Left lung (tissue), 4 donors: ENCODE measurements at regions not wholly inside any gene's neighbourhood (a gene's known extent, or its start where the extent isn't known, plus 50 kb on each side); places are given as distances from the start of the nearest gene placed in this dataset.
"Not testable (repeated sequence)": the region's sequence is repeated elsewhere in the genome, so short reads cannot be mapped to it uniquely, and the experiment has no call there.

Source experiments
- ATAC-seq: fragments of 200-7000 bp; cut with Tn5 transposase; one replicate; pipeline ENCODE4 v1.9.1; 2020; ENCODE audit warnings: moderate library complexity
- DNase-seq, 4 donors: peaks; one replicate each; pipeline ENCODE4 v3.0.0-alpha.2; 2013 to 2020
- H3K27ac ChIP-seq, 2 donors: fragments of 200-600 bp; sonication (generic) in 1 of 2; one replicate each; pipeline versions ENCODE4 v1.5.0 to v1.8.0; 2020 to 2021
- H3K27me3 ChIP-seq, 2 donors: fragments of 200-600 bp; sonication (generic) in 1 of 2; one replicate each; pipeline versions ENCODE4 v1.5.0 to v1.8.0; 2020 to 2021
- H3K36me3 ChIP-seq, 2 donors: fragments of 200-600 bp; sonication (generic) in 1 of 2; one replicate each; pipeline versions ENCODE4 v1.5.0 to v1.8.0; 2020 to 2021
- H3K4me1 ChIP-seq, 2 donors: fragments of 200-600 bp; one replicate each; pipeline ENCODE4 v1.8.0; 2021
- H3K4me3 ChIP-seq, 2 donors: fragments of 200-600 bp; sonication (generic) in 1 of 2; one replicate each; pipeline versions ENCODE4 v1.5.0 to v1.8.0; 2020 to 2021; ENCODE audit warnings: mild to moderate bottlenecking in 1 of 2
- H3K9me3 ChIP-seq, 2 donors: fragments of 200-600 bp; sonication (generic) in 1 of 2; one replicate each; pipeline versions ENCODE4 v1.5.0 to v1.8.0; 2020 to 2021
- intact Hi-C, 2 donors: fragments of 100-400 bp; cut with DNase I; formaldehyde crosslinking; loops; one replicate each; pipeline versions ENCODE4 v1.11.2 to v1.14.2; 2022
- TF ChIP-seq, protein P1 (sequence below), 2 donors: fragments of 200-600 bp; sonication (generic) in 1 of 2; IDR thresholded peaks; one replicate each; pipeline versions ENCODE4 v1.5.0 to v1.8.0; 2021; ENCODE audit warnings: antibody characterized with exemption in 2 of 2
- donor health status: DM: no; HTN: yes; CAD: no.
- donor health status: DM: no; HTN: no; CAD: no.

DNA sequence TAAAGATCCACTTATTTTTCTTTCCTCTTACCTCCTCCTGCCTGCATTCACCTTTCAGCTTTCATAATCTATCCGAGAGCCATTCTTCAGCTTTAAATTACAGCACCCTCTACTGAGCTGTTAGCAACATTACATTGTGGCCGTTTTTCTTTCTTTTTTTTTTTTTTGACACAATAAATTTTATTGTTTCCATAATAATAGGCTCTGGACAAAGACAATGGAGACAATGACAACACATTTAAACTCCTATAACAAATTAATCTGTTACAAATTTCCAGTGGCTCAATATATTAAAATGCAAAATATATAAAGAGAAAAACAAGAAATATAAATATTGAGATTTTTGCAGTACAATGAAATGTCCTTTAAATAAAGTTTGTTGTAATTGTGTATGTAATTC is 312.7 kb upstream of the COX7C start:
- TF ChIP-seq, protein P1, sequence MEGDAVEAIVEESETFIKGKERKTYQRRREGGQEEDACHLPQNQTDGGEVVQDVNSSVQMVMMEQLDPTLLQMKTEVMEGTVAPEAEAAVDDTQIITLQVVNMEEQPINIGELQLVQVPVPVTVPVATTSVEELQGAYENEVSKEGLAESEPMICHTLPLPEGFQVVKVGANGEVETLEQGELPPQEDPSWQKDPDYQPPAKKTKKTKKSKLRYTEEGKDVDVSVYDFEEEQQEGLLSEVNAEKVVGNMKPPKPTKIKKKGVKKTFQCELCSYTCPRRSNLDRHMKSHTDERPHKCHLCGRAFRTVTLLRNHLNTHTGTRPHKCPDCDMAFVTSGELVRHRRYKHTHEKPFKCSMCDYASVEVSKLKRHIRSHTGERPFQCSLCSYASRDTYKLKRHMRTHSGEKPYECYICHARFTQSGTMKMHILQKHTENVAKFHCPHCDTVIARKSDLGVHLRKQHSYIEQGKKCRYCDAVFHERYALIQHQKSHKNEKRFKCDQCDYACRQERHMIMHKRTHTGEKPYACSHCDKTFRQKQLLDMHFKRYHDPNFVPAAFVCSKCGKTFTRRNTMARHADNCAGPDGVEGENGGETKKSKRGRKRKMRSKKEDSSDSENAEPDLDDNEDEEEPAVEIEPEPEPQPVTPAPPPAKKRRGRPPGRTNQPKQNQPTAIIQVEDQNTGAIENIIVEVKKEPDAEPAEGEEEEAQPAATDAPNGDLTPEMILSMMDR (IDR thresholded peaks at IDR 0.05), result peak in 1 of 2 donors; percentile 18
- ATAC-seq, result peak; percentile 70
- H3K36me3 ChIP-seq, intact Hi-C loops, H3K4me1 ChIP-seq, H3K27ac ChIP-seq, H3K27me3 ChIP-seq, H3K4me3 ChIP-seq, H3K9me3 ChIP-seq, DNase-seq: not testable (repeated sequence)

DNA sequence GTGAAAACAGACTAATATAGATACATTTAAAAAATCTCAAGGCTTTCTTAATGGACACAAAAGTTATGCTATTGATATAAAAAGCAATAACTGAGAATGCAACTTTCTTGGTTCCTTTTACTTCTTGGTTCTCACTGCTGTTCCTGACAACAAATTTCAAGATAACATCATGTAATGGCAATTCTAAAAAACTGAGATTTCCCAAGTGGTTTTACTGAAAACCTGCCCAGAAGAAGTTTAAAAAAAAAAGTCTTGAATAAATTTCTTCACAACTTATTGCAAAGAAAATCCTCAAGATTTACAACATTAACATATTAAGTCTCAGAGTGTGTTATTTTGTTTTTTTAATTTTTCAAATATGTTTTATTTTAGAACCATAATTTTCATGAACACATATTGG is 302.8 kb upstream of the COX7C start:
- Histone ChIP-seq H3K9me3 (no peaks in the 10 kb centered on the region), H3K27me3 (no peaks in the 10 kb centered on the region), H3K36me3 (no peaks in the 10 kb centered on the region), H3K27ac (no peak overlapping the region), H3K4me3 (no peak overlapping the region), H3K4me1 (no peaks in the 10 kb centered on the region)
- TF ChIP-seq, protein P1 (IDR thresholded peaks at IDR 0.05), result no peak
- DNase-seq (no peak), ATAC-seq (no peak)
- intact Hi-C loops, result no loop called here

DNA sequence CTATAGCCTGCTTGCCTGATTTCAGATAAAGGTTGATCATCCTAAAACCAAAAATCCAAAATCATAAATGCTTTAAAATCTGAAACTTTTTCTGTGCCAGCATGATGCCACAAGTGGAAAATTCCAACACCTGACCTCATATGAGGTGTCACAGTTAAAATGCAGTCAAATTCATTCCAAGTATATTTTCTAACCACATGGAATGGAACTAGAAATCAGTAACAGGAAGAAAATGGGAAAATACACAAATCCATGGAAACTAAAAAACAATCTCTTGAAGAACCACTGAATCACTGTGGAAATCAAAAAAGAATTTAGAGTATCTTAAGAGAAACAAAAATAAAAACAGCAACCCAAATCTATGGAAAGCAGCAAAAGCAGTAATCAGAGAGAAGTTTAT is 297.5 kb upstream of the COX7C start:
- intact Hi-C loops, result no loop called here
- ATAC-seq (no peak), DNase-seq (no peak)
- TF ChIP-seq, protein P1 (IDR thresholded peaks at IDR 0.05), result no peak
- Histone ChIP-seq H3K9me3 (no peaks in the 10 kb centered on the region), H3K4me3 (no peak overlapping the region), H3K36me3 (no peaks in the 10 kb centered on the region), H3K4me1 (no peaks in the 10 kb centered on the region), H3K27ac (no peak overlapping the region), H3K27me3 (no peaks in the 10 kb centered on the region)

DNA sequence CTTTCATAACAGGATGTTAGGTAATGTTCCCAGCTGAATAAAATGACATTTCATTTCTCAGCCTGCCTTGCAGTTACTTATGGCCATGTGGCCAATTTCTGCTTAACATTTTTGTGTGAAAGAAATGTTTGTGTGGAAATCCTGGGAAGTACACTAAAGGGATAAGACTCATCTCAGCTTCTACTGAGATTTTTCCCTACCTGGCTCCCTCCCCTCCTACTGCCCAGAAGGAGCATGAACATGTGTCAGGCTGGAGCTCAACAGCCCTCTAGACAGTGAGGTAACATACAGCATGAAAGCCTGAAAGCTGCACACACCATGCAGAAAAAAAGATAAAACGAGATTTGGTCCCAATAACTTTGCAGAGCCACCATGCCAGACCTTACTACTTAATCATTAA is 288.4 kb upstream of the COX7C start:
- DNase-seq (no peak), ATAC-seq (no peak)
- no peaks in the 10 kb centered on the region for H3K9me3 ChIP-seq
- no peaks in the 10 kb centered on the region for H3K36me3 ChIP-seq
- TF ChIP-seq, protein P1 (IDR thresholded peaks at IDR 0.05), result no peak
- H3K27ac ChIP-seq, result no peak overlapping the region
- H3K27me3 ChIP-seq, result no peaks in the 10 kb centered on the region
- no peak overlapping the region for H3K4me3 ChIP-seq
- no peaks in the 10 kb centered on the region for H3K4me1 ChIP-seq
- intact Hi-C loops, result no loop called here

DNA sequence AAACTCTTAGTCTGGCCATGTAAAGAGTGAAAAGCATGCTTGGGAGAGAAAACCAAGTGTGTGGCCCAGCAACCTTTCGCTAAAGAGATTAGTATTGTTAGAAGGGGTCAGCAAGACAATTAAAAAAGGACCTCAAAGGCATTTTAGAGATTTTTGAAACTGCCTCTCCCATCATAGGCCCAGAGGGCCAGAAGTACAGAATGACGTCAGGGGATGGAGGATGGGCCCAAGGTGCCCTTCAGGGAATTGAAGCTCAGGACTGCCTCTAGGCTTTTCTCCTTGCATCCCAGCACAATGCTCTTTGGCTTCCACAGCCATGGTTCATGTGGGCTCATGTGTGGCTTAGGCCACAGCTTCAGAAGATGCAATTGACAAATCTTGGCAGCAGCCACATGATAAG is 287.0 kb upstream of the COX7C start:
- no peak overlapping the region for H3K4me3 ChIP-seq
- no peaks in the 10 kb centered on the region for H3K36me3 ChIP-seq
- no peaks in the 10 kb centered on the region for H3K27me3 ChIP-seq
- DNase-seq, result no peak
- no peaks in the 10 kb centered on the region for H3K4me1 ChIP-seq
- no peak overlapping the region for H3K27ac ChIP-seq
- H3K9me3 ChIP-seq, result no peaks in the 10 kb centered on the region
- intact Hi-C loops, result no loop called here
- TF ChIP-seq, protein P1 (IDR thresholded peaks at IDR 0.05), result no peak
- no peak for ATAC-seq
